Astrocyte of the spinal cord (primary cell): ENCODE measurements at regions not wholly inside any gene's neighbourhood (a gene's known extent, or its start where the extent isn't known, plus 50 kb on each side); places are given as distances from the start of the nearest gene placed in this dataset.

Experiments used
- DNase-seq: peaks from one replicate; pipeline ENCODE4 v3.0.0; 2011; ENCODE audit warnings: low read depth, low spot score
- H3K4me3 ChIP-seq: 2 replicates; pipeline ENCODE4 v1.5.1; 2011; ENCODE audit warnings: low read depth, mild to moderate bottlenecking, low read length, moderate library complexity
- CTCF ChIP-seq: IDR thresholded peaks from 2 replicates; pipeline ENCODE4 v1.5.1; 2012; ENCODE audit warnings: low read depth, mild to moderate bottlenecking, low read length, inconsistent platforms
- in situ Hi-C: cut with HindIII; loops from 2 replicates; pipeline ENCODE4 v1.10.0; 2017; ENCODE audit warnings: low sequenced_read_pairs

GRCh38 chr16:49920397-49920796 lies 64.5 kb upstream of the ZNF423 start:
- DNase-seq = no peak
- no peak for TF ChIP-seq CTCF
- in situ Hi-C loops = no loop called here
- no peak overlapping the region for H3K4me3 ChIP-seq

GRCh38 chr16:49921106-49921505 lies 65.2 kb upstream of the ZNF423 start:
- in situ Hi-C loops = no loop called here
- no peak for DNase-seq
- no peak for TF ChIP-seq CTCF
- no peak overlapping the region for H3K4me3 ChIP-seq

DNA sequence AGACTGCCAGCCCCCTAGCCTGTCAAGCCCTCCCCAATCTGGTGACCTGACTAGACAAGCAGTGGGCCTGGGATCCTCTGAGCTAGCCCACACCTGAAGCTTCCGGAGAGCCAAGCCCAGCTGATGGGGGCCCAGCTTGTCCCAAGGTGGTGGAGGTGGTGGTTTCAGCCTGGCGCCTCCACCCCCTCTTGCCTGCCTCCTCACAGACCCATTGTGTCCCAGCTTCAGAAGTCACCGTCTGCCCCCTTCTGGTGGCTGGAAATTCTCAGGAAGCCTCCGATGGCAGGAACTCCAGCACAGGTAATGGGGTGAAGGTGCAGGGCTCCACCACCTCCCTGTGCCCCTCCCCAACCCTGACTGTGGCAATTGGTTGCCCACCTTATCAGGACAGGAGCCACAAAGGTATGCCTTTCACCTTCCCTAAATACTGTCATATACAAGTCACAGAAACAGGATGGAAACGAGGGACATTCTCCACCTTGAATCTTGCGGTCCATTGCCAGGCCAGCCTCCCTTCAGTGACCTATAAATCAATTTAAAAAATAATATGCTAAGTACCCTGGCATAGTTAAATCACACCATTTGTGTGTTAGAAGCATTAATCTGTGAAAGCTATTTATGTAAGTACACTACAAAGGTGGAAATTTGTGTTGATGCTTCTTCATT lies 66.0 kb upstream of the ZNF423 start:
- no peak overlapping the region for H3K4me3 ChIP-seq
- in situ Hi-C loops = no loop called here
- TF ChIP-seq CTCF = peak; percentile 75
- DNase-seq = peak; percentile 45

GRCh38 chr16:49923411-49923810 lies 67.5 kb upstream of the ZNF423 start:
- TF ChIP-seq CTCF = no peak
- in situ Hi-C loops = no loop called here
- no peak for DNase-seq
- no peak overlapping the region for H3K4me3 ChIP-seq

DNA sequence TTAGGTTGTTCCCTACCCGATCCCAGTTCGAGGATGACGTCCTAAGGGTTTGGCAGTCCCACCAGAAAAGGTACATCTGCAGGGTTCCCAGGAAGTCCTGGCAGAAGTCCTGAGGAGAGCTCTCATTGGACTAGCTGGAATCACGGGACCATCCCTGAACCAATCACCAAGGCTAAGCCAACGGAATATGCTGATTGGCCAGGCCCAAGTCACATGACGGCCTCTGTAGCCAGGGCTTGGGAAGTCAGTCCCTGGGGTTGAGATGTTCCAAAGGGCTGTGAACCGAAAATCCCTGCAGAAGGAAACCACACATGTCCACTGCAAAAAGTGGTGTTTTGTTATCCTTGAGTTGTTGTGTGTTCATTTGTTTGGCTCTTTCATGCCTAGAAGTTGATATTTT lies 68.2 kb upstream of the ZNF423 start:
- no peak for TF ChIP-seq CTCF
- DNase-seq = no peak
- H3K4me3 ChIP-seq = no peak overlapping the region
- in situ Hi-C loops = no loop called here

- no peak for DNase-seq
- no peak for TF ChIP-seq CTCF
- no peak overlapping the region for H3K4me3 ChIP-seq
- in situ Hi-C loops = no loop called here
Measured at GRCh38 chr16:49926941-49927340, 71.0 kb upstream of the ZNF423 start.
